GM12875 (cell line): ENCODE measurements at regions not wholly inside any gene's neighbourhood (a gene's known extent, or its start where the extent isn't known, plus 50 kb on each side); places are given as distances from the start of the nearest gene placed in this dataset.
"Not testable (repeated sequence)": the region's sequence is repeated elsewhere in the genome, so short reads cannot be mapped to it uniquely, and the experiment has no call there.

Experiments
- H3K4me3 ChIP-seq: one replicate; pipeline ENCODE4 v1.5.1; 2011; ENCODE audit warnings: low read depth, low read length, control low read depth
- TF ChIP-seq, protein P1 (sequence below): IDR thresholded peaks from 2 replicates; pipeline ENCODE4 v1.5.1; 2011; ENCODE audit warnings: low read depth, mild to moderate bottlenecking, control low read depth, inconsistent platforms, low read length, moderate library complexity, borderline replicate concordance; ENCODE audit not compliant: insufficient read depth

GRCh38 chr3:144023543-144023942, 51.9 kb downstream of the DIPK2A start:
- not testable (repeated sequence) for H3K4me3 ChIP-seq

DNA sequence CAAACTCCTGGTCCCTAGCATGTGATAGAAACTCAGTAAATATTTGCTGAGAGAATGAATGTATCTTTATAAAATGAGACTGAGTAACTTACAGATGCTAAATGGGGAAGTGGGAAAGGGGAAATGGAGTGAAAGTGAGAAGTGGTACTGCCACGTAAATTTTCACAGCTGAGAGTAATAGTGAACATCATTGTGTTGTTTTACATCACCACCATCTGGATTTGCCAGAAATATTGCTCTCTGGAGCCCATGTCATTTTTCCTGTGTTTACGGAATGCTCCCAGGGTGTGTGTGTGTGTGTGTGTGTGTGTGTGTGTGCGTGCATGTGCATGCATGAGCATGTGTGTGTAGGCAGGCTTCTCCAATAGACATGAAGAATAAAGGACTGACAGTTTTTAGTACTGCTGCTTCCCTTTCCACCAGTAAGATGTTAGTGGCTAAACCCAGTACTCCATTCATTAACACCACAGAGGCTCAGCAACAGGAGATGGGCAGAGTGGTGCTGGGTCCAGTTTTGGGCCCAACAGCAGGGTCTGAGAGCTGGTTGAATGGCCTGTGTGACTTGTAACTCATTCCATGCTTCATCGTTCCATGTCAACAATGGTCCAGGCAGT, 57.3 kb downstream of the DIPK2A start:
- TF ChIP-seq, protein P1, sequence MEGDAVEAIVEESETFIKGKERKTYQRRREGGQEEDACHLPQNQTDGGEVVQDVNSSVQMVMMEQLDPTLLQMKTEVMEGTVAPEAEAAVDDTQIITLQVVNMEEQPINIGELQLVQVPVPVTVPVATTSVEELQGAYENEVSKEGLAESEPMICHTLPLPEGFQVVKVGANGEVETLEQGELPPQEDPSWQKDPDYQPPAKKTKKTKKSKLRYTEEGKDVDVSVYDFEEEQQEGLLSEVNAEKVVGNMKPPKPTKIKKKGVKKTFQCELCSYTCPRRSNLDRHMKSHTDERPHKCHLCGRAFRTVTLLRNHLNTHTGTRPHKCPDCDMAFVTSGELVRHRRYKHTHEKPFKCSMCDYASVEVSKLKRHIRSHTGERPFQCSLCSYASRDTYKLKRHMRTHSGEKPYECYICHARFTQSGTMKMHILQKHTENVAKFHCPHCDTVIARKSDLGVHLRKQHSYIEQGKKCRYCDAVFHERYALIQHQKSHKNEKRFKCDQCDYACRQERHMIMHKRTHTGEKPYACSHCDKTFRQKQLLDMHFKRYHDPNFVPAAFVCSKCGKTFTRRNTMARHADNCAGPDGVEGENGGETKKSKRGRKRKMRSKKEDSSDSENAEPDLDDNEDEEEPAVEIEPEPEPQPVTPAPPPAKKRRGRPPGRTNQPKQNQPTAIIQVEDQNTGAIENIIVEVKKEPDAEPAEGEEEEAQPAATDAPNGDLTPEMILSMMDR, result no peak
- H3K4me3 ChIP-seq, result no peak overlapping the region

- no peak overlapping the region for H3K4me3 ChIP-seq
- TF ChIP-seq, protein P1, result no peak
Observed at GRCh38 chr3:144029769-144030168, 58.1 kb downstream of the DIPK2A start.

GRCh38 chr3:144031938-144032337, 60.3 kb downstream of the DIPK2A start:
- H3K4me3 ChIP-seq, result no peak overlapping the region
- TF ChIP-seq, protein P1, result no peak

GRCh38 chr3:144032531-144033239, 61.1 kb downstream of the DIPK2A start:
- no peak overlapping the region for H3K4me3 ChIP-seq
- TF ChIP-seq, protein P1, result no peak

- H3K4me3 ChIP-seq, result no peak overlapping the region
- TF ChIP-seq, protein P1, result no peak
Observed at GRCh38 chr3:144033240-144033589, 61.6 kb downstream of the DIPK2A start.

- TF ChIP-seq, protein P1, result no peak
- H3K4me3 ChIP-seq, result no peak overlapping the region
Observed at GRCh38 chr3:144033863-144034262, 62.2 kb downstream of the DIPK2A start.
